ENCODE measurements at regions not wholly inside any gene's neighbourhood (a gene's known extent, or its start where the extent isn't known, plus 50 kb on each side); places are given as distances from the start of the nearest gene placed in this dataset.
"Not testable (repeated sequence)": the region's sequence is repeated elsewhere in the genome, so short reads cannot be mapped to it uniquely, and the experiment has no call there.

GRCh38 chr5:85428426-85428934 is 1043.8 kb upstream of the EDIL3 start:
- TF ChIP-seq CTCF (IDR thresholded peaks at IDR 0.05; ENCODE audit: extremely low read depth, missing control alignments): no peak

DNA sequence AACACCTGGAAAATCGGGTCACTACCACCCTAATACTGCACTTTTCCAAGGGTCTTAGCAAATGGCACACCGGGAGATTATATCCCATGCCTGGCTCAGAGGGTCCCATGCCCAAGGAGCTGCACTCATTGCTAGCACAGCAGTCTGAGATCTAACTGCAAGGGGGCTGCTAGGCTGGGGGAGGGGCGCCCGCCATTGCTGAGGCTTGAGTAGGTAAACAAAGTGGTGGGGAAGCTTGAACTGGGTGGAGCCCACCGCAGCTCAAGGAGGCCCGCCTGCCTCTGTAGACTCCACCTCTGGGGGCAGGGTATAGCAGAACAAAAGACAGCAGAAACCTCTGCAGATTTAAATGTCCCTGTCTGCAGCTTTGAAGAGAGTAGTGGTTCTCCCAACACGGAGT is 1047.0 kb upstream of the EDIL3 start:
- not testable (repeated sequence) for DNase-seq (ENCODE audit: low spot score)

More at GRCh38 chr5:85428426-85428934, 1043.8 kb upstream of the EDIL3 start:
- DNase-seq (ENCODE audit: low spot score): no peak

DNA sequence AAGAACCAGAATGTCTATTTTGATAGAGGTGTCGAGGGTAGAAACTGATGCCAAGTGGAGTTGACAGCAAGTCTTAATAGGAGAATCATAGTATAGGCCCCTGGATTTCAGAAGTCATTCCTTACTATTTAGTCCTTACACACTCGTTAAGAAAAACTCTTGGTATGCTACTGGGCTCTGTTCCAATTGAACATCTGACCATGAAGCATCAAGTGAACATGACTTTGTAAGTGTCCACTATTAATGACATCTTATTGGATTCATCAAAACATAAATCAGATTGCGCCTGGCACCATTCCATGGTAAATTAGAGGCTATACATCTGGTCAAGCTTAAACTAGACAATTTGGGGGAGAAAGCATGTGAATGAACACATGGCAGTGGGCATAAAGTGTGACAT is 1056.5 kb upstream of the EDIL3 start:
- TF ChIP-seq CTCF (IDR thresholded peaks at IDR 0.05; ENCODE audit: extremely low read depth, missing control alignments): no peak
- DNase-seq (ENCODE audit: low spot score): no peak

GRCh38 chr5:85441853-85442252 is 1057.2 kb upstream of the EDIL3 start:
- DNase-seq (ENCODE audit: low spot score): no peak
- no peak for TF ChIP-seq CTCF (IDR thresholded peaks at IDR 0.05; ENCODE audit: extremely low read depth, missing control alignments)

- no peak for TF ChIP-seq CTCF (IDR thresholded peaks at IDR 0.05; ENCODE audit: extremely low read depth, missing control alignments)
Observed at GRCh38 chr5:85452322-85453025, 1067.8 kb upstream of the EDIL3 start.

DNA sequence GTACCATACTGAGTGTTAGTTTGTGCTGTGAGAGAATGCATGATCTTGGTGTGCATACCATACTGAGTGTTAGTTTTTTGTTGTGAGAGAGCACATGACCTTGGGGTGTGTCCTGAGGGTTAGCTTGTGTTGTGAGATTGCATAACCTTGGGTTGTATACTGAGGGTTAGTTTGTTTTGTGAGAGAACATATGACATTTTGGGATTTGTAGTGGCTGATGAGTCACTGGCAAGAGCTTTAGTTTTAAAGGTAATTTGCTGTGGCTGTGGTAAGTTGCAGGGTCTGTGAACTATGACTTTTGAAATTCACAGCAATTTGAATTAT is 1068.3 kb upstream of the EDIL3 start:
- no peak for TF ChIP-seq CTCF (IDR thresholded peaks at IDR 0.05; ENCODE audit: extremely low read depth, missing control alignments)
- no peak for DNase-seq (ENCODE audit: low spot score)

More at GRCh38 chr5:85452322-85453025, 1067.8 kb upstream of the EDIL3 start:
- DNase-seq (ENCODE audit: low spot score): no peak

- no peak for TF ChIP-seq CTCF (IDR thresholded peaks at IDR 0.05; ENCODE audit: extremely low read depth, missing control alignments)
- DNase-seq (ENCODE audit: low spot score): no peak
Observed at GRCh38 chr5:85458319-85458718, 1073.6 kb upstream of the EDIL3 start.

- DNase-seq (ENCODE audit: low spot score): no peak
Observed at GRCh38 chr5:85462957-85463356, 1078.3 kb upstream of the EDIL3 start.

More at GRCh38 chr5:85462957-85463356, 1078.3 kb upstream of the EDIL3 start:
- no peak for TF ChIP-seq CTCF (IDR thresholded peaks at IDR 0.05; ENCODE audit: extremely low read depth, missing control alignments)
